Heart left ventricle (tissue), 13 donors: ENCODE measurements at regions not wholly inside any gene's neighbourhood (a gene's known extent, or its start where the extent isn't known, plus 50 kb on each side); places are given as distances from the start of the nearest gene placed in this dataset.

Experiments
- POLR2A ChIP-seq, 2 donors: fragments of 450-650 bp; IDR thresholded peaks; one replicate each; pipeline ENCODE4 v1.6.1; 2017; ENCODE audit warnings: antibody characterized with exemption in 2 of 2, mild to moderate bottlenecking in 2 of 2, moderate library complexity in 2 of 2
- TF ChIP-seq, protein P1 (sequence below), 12 donors: fragments of 200-600 bp; sonication (generic) in 4 of 12; IDR thresholded peaks; one replicate each; pipeline versions ENCODE4 v1.5.0 to v1.8.0; 2018 to 2022; ENCODE audit warnings: antibody characterized with exemption in 12 of 12, mild to moderate bottlenecking in 5 of 12
- donor health status: ischemic (EF 13 %, LVEDD 7.1; RV severe dilation, severe dysfunction).
- donor health status: DM: no; HTN: yes; CAD: no.
- donor health status: DM: no; HTN: no; CAD: no.
- donor health status: ischemic (EF 25% LVEDD 6.9; RV normal size, moderate dysfunction).
- donor health status: ischemic (EF 25% LVEDD 5.7; RV mildly dilated, moderate dysfunction).
- donor health status: ischemic (EF 35%, LVEDD 5.7; RV mildly dilated, moderate dysfunction).
- donor health status: nonischemic (EF 11% LVEDD 7.7; RV severe dilation, severe dysfunction).
- donor health status: DM: yes; HTN: yes; CAD: no.
- donor health status: PGD.
- donor health status: ischemic (EF 29% LVEDD 5.4; RV normal size, mild dysfunction).
- donor health status: nonischemic (EF 23%, LVEDD 6.1; RV moderate dilation, normal function).

- TF ChIP-seq, protein P1, sequence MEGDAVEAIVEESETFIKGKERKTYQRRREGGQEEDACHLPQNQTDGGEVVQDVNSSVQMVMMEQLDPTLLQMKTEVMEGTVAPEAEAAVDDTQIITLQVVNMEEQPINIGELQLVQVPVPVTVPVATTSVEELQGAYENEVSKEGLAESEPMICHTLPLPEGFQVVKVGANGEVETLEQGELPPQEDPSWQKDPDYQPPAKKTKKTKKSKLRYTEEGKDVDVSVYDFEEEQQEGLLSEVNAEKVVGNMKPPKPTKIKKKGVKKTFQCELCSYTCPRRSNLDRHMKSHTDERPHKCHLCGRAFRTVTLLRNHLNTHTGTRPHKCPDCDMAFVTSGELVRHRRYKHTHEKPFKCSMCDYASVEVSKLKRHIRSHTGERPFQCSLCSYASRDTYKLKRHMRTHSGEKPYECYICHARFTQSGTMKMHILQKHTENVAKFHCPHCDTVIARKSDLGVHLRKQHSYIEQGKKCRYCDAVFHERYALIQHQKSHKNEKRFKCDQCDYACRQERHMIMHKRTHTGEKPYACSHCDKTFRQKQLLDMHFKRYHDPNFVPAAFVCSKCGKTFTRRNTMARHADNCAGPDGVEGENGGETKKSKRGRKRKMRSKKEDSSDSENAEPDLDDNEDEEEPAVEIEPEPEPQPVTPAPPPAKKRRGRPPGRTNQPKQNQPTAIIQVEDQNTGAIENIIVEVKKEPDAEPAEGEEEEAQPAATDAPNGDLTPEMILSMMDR (IDR thresholded peaks at IDR 0.05): no peak
- TF ChIP-seq POLR2A (IDR thresholded peaks at IDR 0.05): no peak
Observed at GRCh38 chr15:26433060-26433459, 339.8 kb downstream of the GABRB3 start.
